ENCODE measurements at regions not wholly inside any gene's neighbourhood (a gene's known extent, or its start where the extent isn't known, plus 50 kb on each side); places are given as distances from the start of the nearest gene placed in this dataset.
A peak's percentile ranks its signal among the peaks of the same experiment; 100 is the strongest.

GRCh38 chr1:34671887-34672286, 83.0 kb upstream of the GJB5 start:
- intact Hi-C loops (cut with micrococcal nuclease): no loop called here
- no peak for ATAC-seq
- no peak for DNase-seq

GRCh38 chr1:34681480-34682451, 73.1 kb upstream of the GJB5 start:
- DNase-seq (no peak), ATAC-seq (peak; percentile 57)
- intact Hi-C loops (cut with micrococcal nuclease): no loop called here

GRCh38 chr1:34682452-34683223, 72.2 kb upstream of the GJB5 start:
- intact Hi-C loops (cut with micrococcal nuclease): no loop called here
- DNase-seq (no peak), ATAC-seq (no peak)

- no peak for DNase-seq
Measured at GRCh38 chr1:34683616-34684015, 71.2 kb upstream of the GJB5 start.

GRCh38 chr1:34684266-34684665, 70.6 kb upstream of the GJB5 start:
- no peak for DNase-seq
- intact Hi-C loops (cut with micrococcal nuclease): no loop called here

More at GRCh38 chr1:34683616-34684015, 71.2 kb upstream of the GJB5 start:
- ATAC-seq: no peak
- intact Hi-C loops (cut with micrococcal nuclease): no loop called here

GRCh38 chr1:34685225-34685624, 69.6 kb upstream of the GJB5 start:
- ATAC-seq (no peak), DNase-seq (no peak)
- intact Hi-C loops (cut with micrococcal nuclease): no loop called here

More at GRCh38 chr1:34684266-34684665, 70.6 kb upstream of the GJB5 start:
- ATAC-seq: no peak

GRCh38 chr1:34686531-34686930, 68.3 kb upstream of the GJB5 start:
- DNase-seq (no peak), ATAC-seq (no peak)
- intact Hi-C loops (cut with micrococcal nuclease): no loop called here

- ATAC-seq (no peak), DNase-seq (no peak)
- intact Hi-C loops (cut with micrococcal nuclease): no loop called here
Measured at GRCh38 chr1:34688006-34688741, 66.7 kb upstream of the GJB5 start.

- ATAC-seq (no peak), DNase-seq (no peak)
- intact Hi-C loops (cut with micrococcal nuclease): no loop called here
Measured at GRCh38 chr1:34690269-34690668, 64.6 kb upstream of the GJB5 start.

GRCh38 chr1:34693081-34693480, 61.8 kb upstream of the GJB5 start:
- ATAC-seq (no peak), DNase-seq (no peak)
- intact Hi-C loops (cut with micrococcal nuclease): no loop called here

- no peak for DNase-seq
Measured at GRCh38 chr1:34694383-34694782, 60.5 kb upstream of the GJB5 start.

GRCh38 chr1:34695580-34695979, 59.3 kb upstream of the GJB5 start:
- intact Hi-C loops (cut with micrococcal nuclease): no loop called here
- no peak for ATAC-seq
- DNase-seq: no peak

More at GRCh38 chr1:34694383-34694782, 60.5 kb upstream of the GJB5 start:
- intact Hi-C loops (cut with micrococcal nuclease): no loop called here
- ATAC-seq: no peak

GRCh38 chr1:34696230-34696629, 58.6 kb upstream of the GJB5 start:
- DNase-seq (no peak), ATAC-seq (no peak)
- intact Hi-C loops (cut with micrococcal nuclease): no loop called here

GRCh38 chr1:34696981-34697380, 57.9 kb upstream of the GJB5 start:
- intact Hi-C loops (cut with micrococcal nuclease): no loop called here
- no peak for DNase-seq
- ATAC-seq: no peak

- DNase-seq: no peak
- intact Hi-C loops (cut with micrococcal nuclease): no loop called here
- ATAC-seq: no peak
Measured at GRCh38 chr1:34697818-34698217, 57.0 kb upstream of the GJB5 start.

GRCh38 chr1:34701326-34702060, 53.4 kb upstream of the GJB5 start:
- intact Hi-C loops (cut with micrococcal nuclease): no loop called here

More at GRCh38 chr1:34701326-34702060, 53.4 kb upstream of the GJB5 start:
- ATAC-seq (no peak), DNase-seq (no peak)
